ENCODE measurements at regions not wholly inside any gene's neighbourhood (a gene's known extent, or its start where the extent isn't known, plus 50 kb on each side); places are given as distances from the start of the nearest gene placed in this dataset.
"Not testable (repeated sequence)": the region's sequence is repeated elsewhere in the genome, so short reads cannot be mapped to it uniquely, and the experiment has no call there.

- POLR2A ChIA-PET: not testable (repeated sequence)
Observed at GRCh38 chr2:88941178-88941577, 249.7 kb downstream of the RPIA start.

GRCh38 chr2:88942798-88943197 is 251.3 kb downstream of the RPIA start:
- ChIA-PET CTCF (interaction anchor here (1.4 kb wide), 1 partner anchor 63 kb away, joined by 5 read pairs; no protein-coding TSS in a partner anchor), POLR2A (no interaction called here), RAD21 (ENCODE audit: low non-redundant PET in 1 of 2, low total read pairs in 2 of 2, uncharacterized antibody in 2 of 2, unreplicated experiment in 2 of 2) (no interaction called here)
- DNase-seq (ENCODE audit: low read depth, low spot score) (no peak), ATAC-seq (no peak)
- BruUV-seq (replicated peaks): no TSS peak
- no peak overlapping the region for H3K4me3 ChIP-seq (replicated peaks in 1 of 2; ENCODE audit: low read depth in 1 of 2, low read length in 2 of 2)
- no peaks in the 10 kb centered on the region for H3K4me1 ChIP-seq (ENCODE audit: control insufficient read depth in 1 of 2, insufficient read depth in 2 of 2, low read length in 2 of 2)
- H3K79me2 ChIP-seq (ENCODE audit: insufficient read depth, low read length): no peaks in the 10 kb centered on the region
- H3K27ac ChIP-seq (ENCODE audit: low read depth, low read length): no peak overlapping the region
- peaks cover 11% of the 10 kb centered on the region for H3K27me3 ChIP-seq (ENCODE audit: insufficient read depth, low read length)
- TF ChIP-seq SIN3A (IDR thresholded peaks at IDR 0.05; ENCODE audit: low read depth) (no peak), ZNF274 (IDR thresholded peaks at IDR 0.05; ENCODE audit: low read depth, low read length) (no peak), FOSL1 (IDR thresholded peaks at IDR 0.05; ENCODE audit: low read depth) (no peak), CBX3 (IDR thresholded peaks at IDR 0.05; ENCODE audit: low read depth) (no peak), ELF1 (IDR thresholded peaks at IDR 0.05; ENCODE audit: borderline replicate concordance, low read depth) (no peak), SP1 (IDR thresholded peaks at IDR 0.05; ENCODE audit: low read depth) (no peak), EZH2 (IDR thresholded peaks at IDR 0.05) (no peak), SRF (IDR thresholded peaks at IDR 0.05; ENCODE audit: low read depth) (no peak), CEBPB (IDR thresholded peaks at IDR 0.05; ENCODE audit: low read depth) (no peak), MAX (IDR thresholded peaks at IDR 0.05) (no peak)
- TF ChIP-seq, protein P1, sequence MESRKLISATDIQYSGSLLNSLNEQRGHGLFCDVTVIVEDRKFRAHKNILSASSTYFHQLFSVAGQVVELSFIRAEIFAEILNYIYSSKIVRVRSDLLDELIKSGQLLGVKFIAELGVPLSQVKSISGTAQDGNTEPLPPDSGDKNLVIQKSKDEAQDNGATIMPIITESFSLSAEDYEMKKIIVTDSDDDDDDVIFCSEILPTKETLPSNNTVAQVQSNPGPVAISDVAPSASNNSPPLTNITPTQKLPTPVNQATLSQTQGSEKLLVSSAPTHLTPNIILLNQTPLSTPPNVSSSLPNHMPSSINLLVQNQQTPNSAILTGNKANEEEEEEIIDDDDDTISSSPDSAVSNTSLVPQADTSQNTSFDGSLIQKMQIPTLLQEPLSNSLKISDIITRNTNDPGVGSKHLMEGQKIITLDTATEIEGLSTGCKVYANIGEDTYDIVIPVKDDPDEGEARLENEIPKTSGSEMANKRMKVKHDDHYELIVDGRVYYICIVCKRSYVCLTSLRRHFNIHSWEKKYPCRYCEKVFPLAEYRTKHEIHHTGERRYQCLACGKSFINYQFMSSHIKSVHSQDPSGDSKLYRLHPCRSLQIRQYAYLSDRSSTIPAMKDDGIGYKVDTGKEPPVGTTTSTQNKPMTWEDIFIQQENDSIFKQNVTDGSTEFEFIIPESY (IDR thresholded peaks at IDR 0.05; ENCODE audit: extremely low read depth, insufficient replicate concordance, low read length): no peak
- H4K20me1 ChIP-seq (ENCODE audit: insufficient read depth): no peaks in the 10 kb centered on the region
- intact Hi-C loops (cut with micrococcal nuclease): no loop called here
- no peak overlapping the region for H2AFZ ChIP-seq (ENCODE audit: low read depth, low read length, poor library complexity, severe bottlenecking)
- H3K36me3 ChIP-seq (ENCODE audit: control insufficient read depth in 1 of 2, insufficient read depth in 2 of 2, low read length in 2 of 2): no peaks in the 10 kb centered on the region
- H3K4me2 ChIP-seq (ENCODE audit: low read length): no peak overlapping the region
- no peaks in the 10 kb centered on the region for H3K9me2 ChIP-seq (ENCODE audit: insufficient read depth)
- H3K9me3 ChIP-seq (ENCODE audit: control insufficient read depth in 1 of 2, insufficient read depth in 1 of 2, low read depth in 1 of 2, low read length in 2 of 2): no peaks in the 10 kb centered on the region
- H3K9ac ChIP-seq (ENCODE audit: low read length): no peak overlapping the region

More at GRCh38 chr2:88941178-88941577, 249.7 kb downstream of the RPIA start:
- H3K27me3 ChIP-seq (ENCODE audit: insufficient read depth, low read length); BruUV-seq (replicated peaks); H3K9ac ChIP-seq (ENCODE audit: low read length); H3K4me3 ChIP-seq (replicated peaks in 1 of 2; ENCODE audit: low read depth in 1 of 2, low read length in 2 of 2); RAD21 ChIA-PET (ENCODE audit: low non-redundant PET in 1 of 2, low total read pairs in 2 of 2, uncharacterized antibody in 2 of 2, unreplicated experiment in 2 of 2); H4K20me1 ChIP-seq (ENCODE audit: insufficient read depth); H3K4me2 ChIP-seq (ENCODE audit: low read length); H2AFZ ChIP-seq (ENCODE audit: low read depth, low read length, poor library complexity, severe bottlenecking); H3K4me1 ChIP-seq (ENCODE audit: control insufficient read depth in 1 of 2, insufficient read depth in 2 of 2, low read length in 2 of 2); H3K79me2 ChIP-seq (ENCODE audit: insufficient read depth, low read length); H3K9me3 ChIP-seq (ENCODE audit: control insufficient read depth in 1 of 2, insufficient read depth in 1 of 2, low read depth in 1 of 2, low read length in 2 of 2); H3K9me2 ChIP-seq (ENCODE audit: insufficient read depth); H3K36me3 ChIP-seq (ENCODE audit: control insufficient read depth in 1 of 2, insufficient read depth in 2 of 2, low read length in 2 of 2); H3K27ac ChIP-seq (ENCODE audit: low read depth, low read length): not testable (repeated sequence)
- intact Hi-C loops (cut with micrococcal nuclease): loop anchor here (2.0 kb wide), 1 partner anchor 24 kb away; no protein-coding TSS in a partner anchor
- ATAC-seq (peak; percentile 86), DNase-seq (ENCODE audit: low read depth, low spot score) (peak; percentile 33)
- CTCF ChIA-PET: interaction anchor here (0.6 to 1.8 kb wide), 15 partner anchors 10 to 128 kb away, joined by 3 to 8 read pairs (median 4); no protein-coding TSS in a partner anchor
- TF ChIP-seq, protein P2, sequence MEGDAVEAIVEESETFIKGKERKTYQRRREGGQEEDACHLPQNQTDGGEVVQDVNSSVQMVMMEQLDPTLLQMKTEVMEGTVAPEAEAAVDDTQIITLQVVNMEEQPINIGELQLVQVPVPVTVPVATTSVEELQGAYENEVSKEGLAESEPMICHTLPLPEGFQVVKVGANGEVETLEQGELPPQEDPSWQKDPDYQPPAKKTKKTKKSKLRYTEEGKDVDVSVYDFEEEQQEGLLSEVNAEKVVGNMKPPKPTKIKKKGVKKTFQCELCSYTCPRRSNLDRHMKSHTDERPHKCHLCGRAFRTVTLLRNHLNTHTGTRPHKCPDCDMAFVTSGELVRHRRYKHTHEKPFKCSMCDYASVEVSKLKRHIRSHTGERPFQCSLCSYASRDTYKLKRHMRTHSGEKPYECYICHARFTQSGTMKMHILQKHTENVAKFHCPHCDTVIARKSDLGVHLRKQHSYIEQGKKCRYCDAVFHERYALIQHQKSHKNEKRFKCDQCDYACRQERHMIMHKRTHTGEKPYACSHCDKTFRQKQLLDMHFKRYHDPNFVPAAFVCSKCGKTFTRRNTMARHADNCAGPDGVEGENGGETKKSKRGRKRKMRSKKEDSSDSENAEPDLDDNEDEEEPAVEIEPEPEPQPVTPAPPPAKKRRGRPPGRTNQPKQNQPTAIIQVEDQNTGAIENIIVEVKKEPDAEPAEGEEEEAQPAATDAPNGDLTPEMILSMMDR (IDR thresholded peaks at IDR 0.05 in 2 of 3, conservative IDR thresholded peaks at IDR 0.05 in 1 of 3; ENCODE audit: borderline replicate concordance in 1 of 3, insufficient read depth in 1 of 3, low read depth in 2 of 3, low read length in 2 of 3): peak; percentile 30 to 76 (median 52); a peak in 5 of 6 replicates

All from HCT116 (cell line).